Germinal center (tissue), 1 donor: ENCODE measurements at regions not wholly inside any gene's neighbourhood (a gene's known extent, or its start where the extent isn't known, plus 50 kb on each side); places are given as distances from the start of the nearest gene placed in this dataset.
A peak's percentile ranks its signal among the peaks of the same experiment; 100 is the strongest.

Source experiments
- DNase-seq: peaks from one replicate; pipeline ENCODE4 v3.0.0; 2012; ENCODE audit warnings: mixed read lengths, low spot score

- no peak for DNase-seq
These were observed 176.3 kb downstream of the ZNF621 start for GRCh38 chr3:40701016-40701588.

GRCh38 chr3:40704224-40704623, 179.5 kb downstream of the ZNF621 start:
- no peak for DNase-seq

- no peak for DNase-seq
These were observed 180.9 kb downstream of the ZNF621 start for GRCh38 chr3:40705663-40706062.

- DNase-seq = no peak
These were observed 188.5 kb downstream of the ZNF621 start for GRCh38 chr3:40713306-40713705.

GRCh38 chr3:40713795-40714194, 189.0 kb downstream of the ZNF621 start:
- no peak for DNase-seq

DNA sequence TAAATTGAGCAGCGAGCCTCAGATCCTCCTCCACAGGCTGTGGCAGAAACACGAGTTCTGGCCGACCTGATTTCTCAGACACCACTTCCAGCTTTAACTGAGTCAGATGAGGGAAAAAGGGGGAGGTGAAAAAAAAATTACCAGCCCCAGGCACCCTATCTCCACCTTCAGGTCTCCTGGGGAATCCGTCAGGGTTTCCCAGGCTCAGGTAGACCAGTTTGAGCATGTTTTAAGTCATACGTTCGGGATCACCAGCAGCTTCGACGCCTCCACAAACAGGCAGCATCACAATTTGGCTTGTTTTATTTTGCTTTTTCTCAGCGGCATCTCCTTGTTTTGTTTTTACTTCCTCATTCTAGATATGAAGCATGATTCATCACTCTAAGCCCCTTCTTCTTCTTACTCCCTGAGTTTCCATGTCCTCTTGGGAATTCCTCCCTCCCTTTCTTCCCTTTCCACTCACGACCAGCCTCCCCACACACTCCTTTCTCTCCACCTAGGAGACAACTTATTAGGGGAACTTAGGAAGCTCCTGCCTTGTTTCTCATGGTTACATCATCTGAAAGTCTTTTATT, 190.1 kb downstream of the ZNF621 start:
- no peak for DNase-seq

DNA sequence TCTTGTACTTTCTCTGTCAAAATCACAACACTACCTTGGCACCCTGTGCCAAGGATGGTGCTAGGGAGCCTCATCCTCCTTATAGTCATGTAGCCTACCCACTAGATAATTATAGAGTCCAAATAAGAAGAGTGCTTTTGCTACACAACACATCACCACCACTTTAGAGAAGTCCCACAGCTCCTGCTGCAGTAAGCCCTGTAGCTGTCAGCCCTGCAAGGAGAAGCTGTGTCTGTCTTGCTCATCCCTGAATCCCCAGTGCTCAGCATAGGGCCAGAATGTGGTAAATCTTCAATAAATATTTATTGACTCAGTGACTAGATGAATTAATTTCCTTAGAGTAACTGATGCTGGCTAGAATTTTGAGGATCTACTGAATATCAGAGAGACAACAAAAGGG, 190.8 kb downstream of the ZNF621 start:
- DNase-seq = no peak

GRCh38 chr3:40717471-40717870, 192.7 kb downstream of the ZNF621 start:
- no peak for DNase-seq

- no peak for DNase-seq
These were observed 193.4 kb downstream of the ZNF621 start for GRCh38 chr3:40718209-40718608.

- peak; percentile 30 for DNase-seq
These were observed 193.9 kb downstream of the ZNF621 start for GRCh38 chr3:40718681-40719080.

DNA sequence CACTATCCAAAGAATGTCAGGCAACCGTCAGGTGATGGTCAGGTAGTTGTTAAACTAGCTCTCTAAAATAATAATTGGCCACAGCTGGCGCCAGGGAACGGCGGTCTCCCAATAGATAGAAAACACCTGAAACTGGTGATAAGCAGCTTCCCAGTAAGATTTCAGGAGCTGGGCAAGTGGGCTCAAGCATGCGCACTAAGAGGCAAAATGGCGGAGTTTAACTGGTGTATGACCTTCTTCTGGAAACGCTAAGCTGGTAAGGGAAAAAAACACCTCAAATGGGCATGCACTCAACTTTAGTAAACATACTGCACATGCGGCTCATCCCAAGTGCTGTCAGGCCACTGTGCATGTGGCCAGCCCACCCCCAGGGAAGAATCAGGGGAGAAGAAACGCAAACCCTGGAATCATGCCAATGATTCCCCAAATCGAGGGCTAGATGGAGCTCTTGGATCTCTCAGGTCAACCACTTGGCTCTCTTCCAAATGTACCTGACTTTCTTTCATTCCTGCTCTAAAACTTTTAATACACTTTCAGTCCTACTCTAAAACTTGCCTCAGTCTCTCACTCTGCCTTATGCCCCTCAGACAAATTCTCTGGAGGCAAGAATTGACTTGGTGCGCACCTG, 195.0 kb downstream of the ZNF621 start:
- no peak for DNase-seq

DNA sequence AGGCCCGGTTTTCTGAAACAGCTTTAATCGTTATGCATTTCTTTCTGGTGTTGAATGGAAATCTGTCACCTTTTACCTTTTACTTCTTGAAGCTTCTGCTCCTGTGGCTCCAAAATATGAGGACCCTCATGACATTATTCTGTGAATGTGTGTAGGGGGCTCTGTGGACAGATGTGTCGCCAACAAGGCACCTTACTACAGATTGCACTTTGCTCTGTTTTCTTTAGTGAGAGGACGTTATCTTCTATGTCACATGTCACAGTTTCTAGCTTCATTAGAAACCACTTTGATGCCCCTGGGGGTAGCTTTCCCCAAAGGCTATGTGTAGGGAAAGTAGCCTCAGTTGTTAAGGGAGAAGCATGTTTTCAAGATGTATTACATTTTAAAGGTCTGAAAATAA, 195.6 kb downstream of the ZNF621 start:
- DNase-seq = no peak

DNA sequence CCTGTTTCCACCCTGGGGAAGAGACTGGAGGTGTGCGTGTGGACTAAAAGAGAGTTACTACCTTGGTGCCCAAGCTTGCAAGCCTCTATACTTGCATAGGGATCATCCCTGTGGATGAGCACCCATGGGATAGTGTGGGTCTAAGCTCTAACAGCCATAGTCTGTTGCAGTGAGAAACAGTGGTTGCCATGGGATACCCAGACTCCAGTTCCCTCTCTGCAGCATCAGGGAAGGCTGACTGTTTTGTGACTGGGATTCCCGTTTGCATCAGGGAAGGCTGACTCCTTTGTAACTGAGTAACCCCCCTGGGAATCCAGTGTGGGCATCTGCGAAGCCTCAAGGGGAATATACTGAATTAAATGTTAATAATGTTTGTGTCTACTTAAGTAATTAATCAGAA, 196.1 kb downstream of the ZNF621 start:
- DNase-seq = no peak

- DNase-seq = no peak
These were observed 198.4 kb downstream of the ZNF621 start for GRCh38 chr3:40723083-40723660.

DNA sequence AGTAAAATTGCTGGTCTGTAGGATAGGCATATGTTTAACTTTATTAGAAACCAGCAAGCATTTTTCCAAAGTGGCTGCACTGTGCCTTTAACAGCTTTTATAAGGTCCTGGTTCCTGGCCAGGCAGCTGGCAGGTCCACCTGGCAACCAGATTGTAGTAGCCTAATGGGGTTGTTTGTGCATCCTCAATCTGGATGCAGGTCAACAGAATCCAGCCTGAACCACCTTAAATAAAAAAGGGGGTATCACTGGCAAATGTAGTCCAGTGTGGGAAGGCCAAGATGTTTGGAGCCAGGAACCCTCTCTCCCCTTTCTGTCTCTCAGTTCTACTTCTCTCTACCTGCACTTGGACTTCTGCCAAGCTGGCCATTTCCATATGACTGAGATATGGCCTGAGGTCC, 200.3 kb downstream of the ZNF621 start:
- no peak for DNase-seq

DNA sequence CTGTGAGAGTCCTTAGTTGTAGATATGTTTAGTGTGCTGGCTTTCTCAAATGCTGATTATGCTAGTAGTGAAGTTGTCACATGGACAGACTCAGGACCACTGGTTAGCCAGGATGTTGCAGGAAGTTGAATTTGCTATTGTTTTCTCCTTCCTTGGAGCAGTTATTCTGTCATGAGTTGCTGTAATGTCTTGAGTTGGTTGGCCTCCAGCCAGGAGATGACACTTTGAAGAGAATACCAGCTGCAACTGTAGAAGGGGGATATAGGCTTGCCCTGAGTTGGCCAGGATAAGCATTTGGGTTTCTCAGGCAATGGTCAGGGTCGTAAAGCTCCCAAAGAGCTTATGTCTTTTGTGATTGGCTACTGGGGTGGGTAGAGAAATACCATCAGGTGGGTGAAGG, 206.7 kb downstream of the ZNF621 start:
- DNase-seq = no peak

- no peak for DNase-seq
These were observed 212.2 kb downstream of the ZNF621 start for GRCh38 chr3:40736943-40737342.

- no peak for DNase-seq
These were observed 212.6 kb downstream of the ZNF621 start for GRCh38 chr3:40737343-40737742.

- no peak for DNase-seq
These were observed 215.2 kb downstream of the ZNF621 start for GRCh38 chr3:40739971-40740370.

DNA sequence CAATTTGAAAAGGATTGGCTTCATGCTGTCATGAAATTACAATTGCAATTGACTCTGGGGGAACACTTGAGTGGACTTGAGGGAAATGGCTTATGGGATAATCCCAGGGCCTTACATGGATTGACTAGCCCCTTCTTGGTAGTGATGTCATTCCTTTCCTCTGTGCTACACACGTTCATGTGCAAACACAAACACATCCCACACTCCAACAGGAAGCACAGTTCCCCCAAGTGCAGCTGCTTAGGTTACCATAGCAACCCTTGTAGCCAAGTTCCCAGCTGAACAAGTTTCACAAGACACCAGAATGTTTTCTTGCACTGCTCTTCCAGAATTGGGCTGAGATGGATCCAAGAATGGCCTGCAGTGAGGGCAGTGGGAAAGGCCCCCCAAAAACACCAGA, 217.0 kb downstream of the ZNF621 start:
- no peak for DNase-seq

- no peak for DNase-seq
These were observed 220.8 kb downstream of the ZNF621 start for GRCh38 chr3:40745381-40746106.

DNA sequence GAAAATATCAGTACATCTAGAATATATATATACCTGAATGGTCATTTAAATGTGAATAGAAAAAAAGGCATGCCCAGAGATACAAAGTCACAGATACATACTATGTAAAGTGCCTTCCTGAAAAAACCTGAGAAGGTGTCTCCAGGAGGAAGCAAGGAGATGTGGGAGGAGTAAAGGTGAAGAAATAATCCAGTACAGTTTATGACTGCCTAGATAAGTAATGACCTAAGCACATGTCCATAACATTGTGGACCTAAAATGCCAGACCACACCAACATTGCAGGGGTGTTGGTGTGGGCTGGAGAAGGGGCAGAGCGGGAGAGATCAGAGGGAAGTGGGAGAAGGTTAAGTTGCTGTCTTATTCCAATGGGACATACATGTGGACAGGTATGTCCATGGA, 226.9 kb downstream of the ZNF621 start:
- no peak for DNase-seq

GRCh38 chr3:40752492-40752891, 227.7 kb downstream of the ZNF621 start:
- no peak for DNase-seq
